ENCODE measurements at regions not wholly inside any gene's neighbourhood (a gene's known extent, or its start where the extent isn't known, plus 50 kb on each side); places are given as distances from the start of the nearest gene placed in this dataset.

GRCh38 chr4:153974452-153974851, 185.6 kb upstream of the SFRP2 start:
- TF ChIP-seq CTCF (IDR thresholded peaks at IDR 0.05; ENCODE audit: insufficient read depth, low read depth, low read length) (no peak), EZH2 (IDR thresholded peaks at IDR 0.05; ENCODE audit: insufficient read depth, low read length) (no peak)
